Fibroblast of lung (primary cell): ENCODE measurements at regions not wholly inside any gene's neighbourhood (a gene's known extent, or its start where the extent isn't known, plus 50 kb on each side); places are given as distances from the start of the nearest gene placed in this dataset.

Experiments
- DNase-seq, 2 donors: peaks; one replicate each; pipeline versions ENCODE4 v3.0.0 to v3.0.0-alpha.2; 2010; ENCODE audit warnings: low read depth in 2 of 2
- H2AFZ ChIP-seq: 2 replicates; pipeline ENCODE4 v1.5.1; 2012; ENCODE audit warnings: low read length, control low read depth, inconsistent platforms
- H3K27ac ChIP-seq: 2 replicates; pipeline ENCODE4 v1.5.1; 2011; ENCODE audit warnings: low read length, control low read depth; ENCODE audit not compliant: insufficient read depth
- H3K27me3 ChIP-seq: 2 replicates; pipeline ENCODE4 v1.5.1; 2011; ENCODE audit warnings: mild to moderate bottlenecking, low read length; ENCODE audit not compliant: control insufficient read depth, insufficient read depth
- H3K36me3 ChIP-seq: 2 replicates; pipeline ENCODE4 v1.5.1; 2011; ENCODE audit warnings: low read length; ENCODE audit not compliant: control insufficient read depth, insufficient read depth
- H3K4me1 ChIP-seq: 2 replicates; pipeline ENCODE4 v1.5.1; 2011; ENCODE audit warnings: low read length; ENCODE audit not compliant: control insufficient read depth, insufficient read depth; ENCODE audit errors: extremely low read depth
- H3K4me2 ChIP-seq: 2 replicates; pipeline ENCODE4 v1.5.1; 2011; ENCODE audit warnings: low read length, control low read depth; ENCODE audit not compliant: insufficient read depth; ENCODE audit errors: extremely low read depth
- H3K4me3 ChIP-seq, 4 experiments: fragments of 200-600 bp in 1 of 4; sonication (generic) in 1 of 4; replicated peaks in 1 of 4; 2 replicates each; pipeline ENCODE4 v1.5.1; 2011 to 2016; ENCODE audit warnings: low read length in 4 of 4, low read depth in 3 of 4, mild to moderate bottlenecking in 3 of 4, control low read depth in 2 of 4, inconsistent platforms in 1 of 4, mixed read lengths in 1 of 4; ENCODE audit not compliant: insufficient read depth in 1 of 4; ENCODE audit errors: control extremely low read depth in 1 of 4
- H3K79me2 ChIP-seq: 2 replicates; pipeline ENCODE4 v1.5.1; 2012; ENCODE audit warnings: mild to moderate bottlenecking, low read length, inconsistent platforms; ENCODE audit not compliant: control insufficient read depth, insufficient read depth
- H3K9ac ChIP-seq: 2 replicates; pipeline ENCODE4 v1.5.1; 2011; ENCODE audit warnings: mild to moderate bottlenecking, low read length, control low read depth; ENCODE audit not compliant: insufficient read depth
- H3K9me3 ChIP-seq: 2 replicates; pipeline ENCODE4 v1.5.1; 2012; ENCODE audit warnings: low read depth, low read length; ENCODE audit not compliant: control insufficient read depth, insufficient read depth
- H4K20me1 ChIP-seq: 2 replicates; pipeline ENCODE4 v1.5.1; 2011; ENCODE audit warnings: low read length; ENCODE audit not compliant: control insufficient read depth, insufficient read depth; ENCODE audit errors: extremely low read depth
- CTCF ChIP-seq, 2 donors: IDR thresholded peaks in 1 of 2; conservative IDR thresholded peaks in 1 of 2; 1 replicate in 1 of 2; 2 replicates in 1 of 2; pipeline ENCODE4 v1.5.1; 2011 to 2012; ENCODE audit warnings: low read length in 2 of 2, control low read depth in 1 of 2, inconsistent platforms in 1 of 2, low read depth in 1 of 2, mild to moderate bottlenecking in 1 of 2
- EZH2 ChIP-seq: IDR thresholded peaks from 2 replicates; pipeline ENCODE4 v1.5.1; 2012; ENCODE audit warnings: low read length, control low read depth, mild to moderate bottlenecking; ENCODE audit errors: missing control alignments

DNA sequence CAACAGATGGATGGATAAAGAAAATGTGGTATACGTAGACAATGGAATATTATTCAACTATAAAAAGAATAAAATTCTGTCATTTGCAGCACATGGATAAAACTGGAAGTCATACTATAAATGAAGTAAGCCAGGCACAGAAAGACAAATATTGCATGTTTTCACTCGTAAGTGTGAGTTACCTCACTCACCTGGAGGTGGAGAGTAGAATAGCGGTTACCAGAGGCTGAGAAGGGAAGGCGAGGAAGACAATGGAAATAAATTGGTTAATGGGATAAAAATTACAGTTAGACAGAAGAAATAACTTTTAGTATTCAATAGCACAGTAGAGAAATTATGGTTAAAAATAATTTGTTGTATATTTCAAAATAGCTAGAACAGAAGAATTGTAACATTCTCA is 141.6 kb downstream of the EFHB start:
- Histone ChIP-seq H3K9ac (no peak overlapping the region), H3K9me3 (no peaks in the 10 kb centered on the region), H3K4me3 (no peak overlapping the region), H3K79me2 (no peaks in the 10 kb centered on the region), H3K27ac (no peak overlapping the region), H4K20me1 (no peaks in the 10 kb centered on the region), H3K4me2 (no peak overlapping the region), H3K4me1 (no peaks in the 10 kb centered on the region), H3K36me3 (no peaks in the 10 kb centered on the region), H3K27me3 (no peaks in the 10 kb centered on the region), H2AFZ (no peak overlapping the region)
- TF ChIP-seq EZH2 (no peak), CTCF (conservative IDR thresholded peaks at IDR 0.05 in 1 of 2, IDR thresholded peaks at IDR 0.05 in 1 of 2; ENCODE audit: low read depth in 1 of 2, low read length in 2 of 2) (no peak)
- DNase-seq: no peak

GRCh38 chr3:19775765-19776164 is 158.3 kb downstream of the EFHB start:
- Histone ChIP-seq H3K4me2 (no peak overlapping the region), H2AFZ (no peak overlapping the region), H3K36me3 (no peaks in the 10 kb centered on the region), H3K27ac (no peak overlapping the region), H3K4me1 (no peaks in the 10 kb centered on the region), H3K9ac (no peak overlapping the region), H3K79me2 (no peaks in the 10 kb centered on the region), H4K20me1 (no peaks in the 10 kb centered on the region), H3K9me3 (no peaks in the 10 kb centered on the region), H3K4me3 (no peak overlapping the region), H3K27me3 (no peaks in the 10 kb centered on the region)
- no peak for TF ChIP-seq EZH2
- TF ChIP-seq CTCF (conservative IDR thresholded peaks at IDR 0.05 in 1 of 2, IDR thresholded peaks at IDR 0.05 in 1 of 2; ENCODE audit: low read depth in 1 of 2, low read length in 2 of 2): no peak
- no peak for DNase-seq

DNA sequence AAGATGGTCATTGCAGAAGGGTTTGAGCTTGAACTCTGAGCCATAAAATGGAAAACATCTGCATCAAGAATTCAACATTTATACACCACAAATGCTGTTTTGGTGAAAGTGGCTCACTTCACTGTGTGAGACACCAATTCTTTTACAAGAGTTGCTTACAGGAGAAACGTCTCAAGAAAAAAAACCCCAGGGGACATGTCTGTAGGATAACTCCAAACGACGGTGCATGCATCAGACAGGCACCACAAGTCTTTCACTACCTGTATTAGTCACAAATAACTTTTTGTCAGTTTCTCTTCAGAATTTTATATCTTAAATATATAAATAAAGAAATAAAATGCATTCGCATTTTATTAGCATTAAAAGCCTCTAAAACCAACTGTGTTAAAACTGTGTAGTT is 164.3 kb downstream of the EFHB start:
- TF ChIP-seq EZH2: no peak
- no peak for TF ChIP-seq CTCF (conservative IDR thresholded peaks at IDR 0.05 in 1 of 2, IDR thresholded peaks at IDR 0.05 in 1 of 2; ENCODE audit: low read depth in 1 of 2, low read length in 2 of 2)
- Histone ChIP-seq H4K20me1 (no peaks in the 10 kb centered on the region), H3K27ac (no peak overlapping the region), H2AFZ (no peak overlapping the region), H3K9ac (no peak overlapping the region), H3K4me3 (no peak overlapping the region), H3K36me3 (no peaks in the 10 kb centered on the region), H3K4me2 (no peak overlapping the region), H3K27me3 (no peaks in the 10 kb centered on the region), H3K9me3 (no peaks in the 10 kb centered on the region), H3K4me1 (no peaks in the 10 kb centered on the region), H3K79me2 (no peaks in the 10 kb centered on the region)
- DNase-seq: no peak
